ENCODE measurements at regions not wholly inside any gene's neighbourhood (a gene's known extent, or its start where the extent isn't known, plus 50 kb on each side); places are given as distances from the start of the nearest gene placed in this dataset.

DNA sequence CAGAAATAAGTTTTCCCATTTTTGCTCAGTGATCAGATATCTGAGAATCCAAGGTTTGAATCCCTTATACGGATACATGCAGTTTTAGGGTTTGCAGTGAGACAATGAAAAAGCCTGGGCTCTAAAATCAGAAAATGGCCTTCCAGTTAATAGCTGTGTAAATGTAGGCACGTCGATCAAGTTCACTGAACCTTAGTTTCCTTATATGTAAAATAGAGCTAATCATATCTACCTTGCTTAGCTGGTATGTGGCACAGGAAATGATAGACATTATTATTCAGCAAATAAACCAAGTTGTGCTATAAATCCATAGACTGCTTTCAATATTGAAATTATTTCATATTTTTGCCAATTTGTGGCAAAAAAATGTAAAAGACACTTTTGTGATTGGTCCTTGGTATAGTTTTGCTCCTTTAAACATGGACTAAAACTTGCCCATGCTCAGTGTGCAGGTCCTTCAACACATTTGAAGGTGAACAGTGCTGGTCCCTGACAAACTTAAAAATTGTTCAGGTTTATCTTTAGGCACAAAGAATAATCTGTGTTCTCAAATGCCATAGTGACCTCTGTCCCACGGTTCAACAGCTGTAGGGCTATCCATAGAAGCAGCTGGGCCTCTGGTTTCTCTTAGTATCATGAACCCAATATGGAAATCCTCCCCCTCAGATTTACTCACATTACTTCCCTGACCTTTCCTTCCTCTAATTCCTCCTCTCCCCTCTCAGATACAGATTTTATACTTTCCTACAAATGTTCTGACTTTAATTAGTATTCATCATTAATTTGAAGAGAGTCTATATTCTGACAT, 51.0 kb downstream of the CCDC54 start:
- DNase-seq (no peak), ATAC-seq (ENCODE audit: low read depth in 2 of 2) (no peak)
- Mint-ChIP-seq H3K27ac (no peak overlapping the region), H3K27me3 (peaks cover 57% of the 10 kb centered on the region), H3K4me1 (peaks cover 7 to 23% (median 12%) of the 10 kb centered on the region in 4 donors), H3K9me3 (peaks cover 0 to 3% (median 0%) of the 10 kb centered on the region in 7 donors), H3K4me3 (peak overlapping the region in 2 of 4 donors; percentile 14 to 27), H3K36me3 (no peaks in the 10 kb centered on the region)
- no peaks in the 10 kb centered on the region for H3K36me3 ChIP-seq (ENCODE audit: control insufficient read depth, insufficient read depth, low read length)
- peaks cover 23% of the 10 kb centered on the region for H3K4me1 ChIP-seq (ENCODE audit: control insufficient read depth, insufficient read depth, low read length, poor library complexity, severe bottlenecking)
- H3K4me3 ChIP-seq (ENCODE audit: low read depth, low read length), result no peak overlapping the region
- no peaks in the 10 kb centered on the region for H3K9me3 ChIP-seq (ENCODE audit: control insufficient read depth in 2 of 2, low read length in 2 of 2)
- H3K27ac ChIP-seq (ENCODE audit: insufficient read depth, low read length, poor library complexity, severe bottlenecking), result no peak overlapping the region
- H3K27me3 ChIP-seq (ENCODE audit: control insufficient read depth, insufficient read depth, low read length), result peaks cover 20% of the 10 kb centered on the region

DNA sequence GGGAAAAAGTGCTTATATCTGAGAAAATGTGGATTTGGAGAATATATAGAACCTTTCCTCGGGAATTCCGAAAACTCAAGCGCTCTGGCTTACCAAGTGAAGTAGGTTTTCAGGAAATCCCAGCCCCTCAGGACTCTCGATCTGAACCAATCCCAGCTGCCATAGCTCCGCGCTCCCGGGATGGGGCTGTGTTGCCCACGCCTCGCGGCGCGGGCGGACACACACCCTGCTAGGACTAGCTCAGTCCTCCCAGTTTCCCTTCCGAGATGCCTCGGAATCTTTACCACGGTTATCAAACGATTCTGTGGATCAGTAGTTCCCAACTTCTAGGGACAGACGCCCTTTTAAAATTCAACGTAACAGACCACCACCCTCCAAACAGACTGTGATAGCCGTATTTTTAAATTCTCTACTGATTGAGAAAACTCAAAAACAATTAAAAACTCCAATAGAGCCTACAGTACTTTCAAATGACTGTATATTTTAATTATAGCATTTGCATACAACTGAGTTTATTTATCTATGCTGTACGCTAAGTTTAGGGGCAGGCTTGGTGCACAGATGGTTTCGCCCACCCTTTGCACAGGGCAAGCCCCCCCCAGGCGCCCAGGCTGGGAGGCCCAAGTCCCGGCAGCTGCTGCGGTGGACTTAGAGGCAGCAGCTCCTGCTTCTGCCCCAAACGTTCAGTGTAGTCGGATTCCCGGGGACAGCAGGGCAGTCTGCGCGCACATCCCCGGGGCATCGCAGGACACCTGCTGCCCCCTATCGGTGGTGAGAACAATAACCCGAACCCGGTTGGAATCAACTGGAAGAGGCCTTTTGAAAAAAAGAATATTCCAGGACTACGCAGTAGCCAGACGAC, 52.3 kb downstream of the CCDC54 start:
- DNase-seq (peak; percentile 13 to 59 (median 53)), ATAC-seq (ENCODE audit: low read depth in 2 of 2) (peak; percentile 45 to 50)
- Histone ChIP-seq H3K27me3 (ENCODE audit: control insufficient read depth, insufficient read depth, low read length) (peaks cover 20% of the 10 kb centered on the region), H3K36me3 (ENCODE audit: control insufficient read depth, insufficient read depth, low read length) (no peaks in the 10 kb centered on the region), H3K4me3 (ENCODE audit: low read depth, low read length) (peak overlapping the region; percentile 61), H3K4me1 (ENCODE audit: control insufficient read depth, insufficient read depth, low read length, poor library complexity, severe bottlenecking) (peaks cover 23% of the 10 kb centered on the region), H3K27ac (ENCODE audit: insufficient read depth, low read length, poor library complexity, severe bottlenecking) (no peak overlapping the region), H3K9me3 (ENCODE audit: control insufficient read depth in 2 of 2, low read length in 2 of 2) (no peaks in the 10 kb centered on the region)
- peaks cover 0 to 3% (median 0%) of the 10 kb centered on the region in 7 donors for H3K9me3 Mint-ChIP-seq
- H3K36me3 Mint-ChIP-seq, result no peaks in the 10 kb centered on the region
- peaks cover 7 to 23% (median 14%) of the 10 kb centered on the region in 4 donors for H3K4me1 Mint-ChIP-seq
- H3K4me3 Mint-ChIP-seq, result peak overlapping the region; percentile 21 to 89 (median 83)
- H3K27ac Mint-ChIP-seq, result peak overlapping the region in 1 of 3 donors; percentile 75
- H3K27me3 Mint-ChIP-seq, result peaks cover 70% of the 10 kb centered on the region

DNA sequence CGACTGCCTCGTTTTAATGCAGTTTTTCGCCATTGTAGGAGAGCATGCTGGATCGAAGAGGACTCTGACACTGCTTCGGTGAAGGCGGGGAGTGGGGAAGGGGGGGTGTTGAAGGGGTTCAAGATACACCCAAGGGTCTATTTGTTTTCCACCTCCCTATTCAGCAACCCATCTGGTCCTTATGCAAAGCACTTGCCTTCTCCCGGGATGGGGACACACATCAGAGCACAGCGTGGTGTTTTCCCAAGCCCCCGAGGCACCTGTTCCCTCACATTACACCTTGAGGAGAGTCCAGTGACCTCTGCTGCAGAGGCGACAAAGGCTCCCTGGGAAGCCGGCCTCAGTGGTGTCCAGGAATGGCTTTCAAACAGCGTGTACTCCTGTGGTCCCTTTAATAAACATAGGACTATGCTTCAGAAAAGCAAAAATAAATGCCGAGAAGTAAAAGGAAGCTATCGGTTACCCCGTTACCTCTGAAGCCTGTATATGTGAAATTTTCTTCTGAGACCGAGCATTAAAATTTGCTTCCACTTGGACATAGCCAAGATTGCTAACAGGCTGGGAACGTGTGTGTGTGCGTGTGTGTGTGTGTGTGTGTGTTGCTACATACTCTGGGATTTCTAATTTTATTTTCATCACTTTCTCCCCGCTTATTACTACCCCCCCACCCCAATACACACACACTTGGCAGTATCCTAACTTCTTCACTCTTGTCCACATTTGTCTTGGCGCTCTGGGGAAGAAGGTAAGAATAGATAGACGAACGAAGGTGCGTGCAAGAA, 53.2 kb downstream of the CCDC54 start:
- DNase-seq, result peak in 2 of 3 donors; percentile 7 to 16
- Mint-ChIP-seq H3K4me3 (peak overlapping the region; percentile 40 to 89 (median 83)), H3K4me1 (peaks cover 7 to 23% (median 14%) of the 10 kb centered on the region in 4 donors), H3K9me3 (peaks cover 0 to 3% (median 0%) of the 10 kb centered on the region in 7 donors), H3K27ac (peak overlapping the region; percentile 75 to 91 (median 76)), H3K36me3 (no peaks in the 10 kb centered on the region), H3K27me3 (peaks cover 70% of the 10 kb centered on the region)
- Histone ChIP-seq H3K9me3 (ENCODE audit: control insufficient read depth in 2 of 2, low read length in 2 of 2) (no peaks in the 10 kb centered on the region), H3K27me3 (ENCODE audit: control insufficient read depth, insufficient read depth, low read length) (peaks cover 25% of the 10 kb centered on the region), H3K4me1 (ENCODE audit: control insufficient read depth, insufficient read depth, low read length, poor library complexity, severe bottlenecking) (peaks cover 23% of the 10 kb centered on the region), H3K36me3 (ENCODE audit: control insufficient read depth, insufficient read depth, low read length) (no peaks in the 10 kb centered on the region), H3K4me3 (ENCODE audit: low read depth, low read length) (peak overlapping the region; percentile 61), H3K27ac (ENCODE audit: insufficient read depth, low read length, poor library complexity, severe bottlenecking) (no peak overlapping the region)
- ATAC-seq (ENCODE audit: low read depth in 2 of 2), result peak in 1 of 2 donors; percentile 2

DNA sequence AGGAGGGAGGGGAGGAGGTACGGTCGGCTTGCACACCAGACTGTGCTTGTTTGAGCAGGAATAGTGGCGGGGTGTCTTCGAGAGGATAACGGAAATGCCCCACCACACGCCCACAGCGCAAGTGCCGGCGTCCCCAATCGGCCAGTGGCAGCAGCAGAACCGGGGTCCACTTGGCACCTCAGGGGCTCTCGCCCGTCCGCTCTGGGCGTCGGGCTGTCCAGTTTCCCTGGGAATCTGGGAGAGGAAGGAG, 53.7 kb downstream of the CCDC54 start:
- peaks cover 65% of the 10 kb centered on the region for H3K27me3 Mint-ChIP-seq
- peaks cover 23% of the 10 kb centered on the region for H3K4me1 ChIP-seq (ENCODE audit: control insufficient read depth, insufficient read depth, low read length, poor library complexity, severe bottlenecking)
- no peaks in the 10 kb centered on the region for H3K36me3 Mint-ChIP-seq
- peak overlapping the region; percentile 75 to 91 (median 76) for H3K27ac Mint-ChIP-seq
- peak overlapping the region; percentile 40 to 89 (median 83) for H3K4me3 Mint-ChIP-seq
- peak overlapping the region; percentile 61 for H3K4me3 ChIP-seq (ENCODE audit: low read depth, low read length)
- no peak overlapping the region for H3K27ac ChIP-seq (ENCODE audit: insufficient read depth, low read length, poor library complexity, severe bottlenecking)
- DNase-seq (peak in 2 of 3 donors; percentile 25 to 60), ATAC-seq (ENCODE audit: low read depth in 2 of 2) (peak; percentile 26 to 29)
- H3K27me3 ChIP-seq (ENCODE audit: control insufficient read depth, insufficient read depth, low read length), result peaks cover 23% of the 10 kb centered on the region
- H3K9me3 Mint-ChIP-seq, result peaks cover 0 to 3% (median 0%) of the 10 kb centered on the region in 7 donors
- peaks cover 7 to 23% (median 14%) of the 10 kb centered on the region in 4 donors for H3K4me1 Mint-ChIP-seq
- H3K36me3 ChIP-seq (ENCODE audit: control insufficient read depth, insufficient read depth, low read length), result no peaks in the 10 kb centered on the region
- no peaks in the 10 kb centered on the region for H3K9me3 ChIP-seq (ENCODE audit: control insufficient read depth in 2 of 2, low read length in 2 of 2)

DNA sequence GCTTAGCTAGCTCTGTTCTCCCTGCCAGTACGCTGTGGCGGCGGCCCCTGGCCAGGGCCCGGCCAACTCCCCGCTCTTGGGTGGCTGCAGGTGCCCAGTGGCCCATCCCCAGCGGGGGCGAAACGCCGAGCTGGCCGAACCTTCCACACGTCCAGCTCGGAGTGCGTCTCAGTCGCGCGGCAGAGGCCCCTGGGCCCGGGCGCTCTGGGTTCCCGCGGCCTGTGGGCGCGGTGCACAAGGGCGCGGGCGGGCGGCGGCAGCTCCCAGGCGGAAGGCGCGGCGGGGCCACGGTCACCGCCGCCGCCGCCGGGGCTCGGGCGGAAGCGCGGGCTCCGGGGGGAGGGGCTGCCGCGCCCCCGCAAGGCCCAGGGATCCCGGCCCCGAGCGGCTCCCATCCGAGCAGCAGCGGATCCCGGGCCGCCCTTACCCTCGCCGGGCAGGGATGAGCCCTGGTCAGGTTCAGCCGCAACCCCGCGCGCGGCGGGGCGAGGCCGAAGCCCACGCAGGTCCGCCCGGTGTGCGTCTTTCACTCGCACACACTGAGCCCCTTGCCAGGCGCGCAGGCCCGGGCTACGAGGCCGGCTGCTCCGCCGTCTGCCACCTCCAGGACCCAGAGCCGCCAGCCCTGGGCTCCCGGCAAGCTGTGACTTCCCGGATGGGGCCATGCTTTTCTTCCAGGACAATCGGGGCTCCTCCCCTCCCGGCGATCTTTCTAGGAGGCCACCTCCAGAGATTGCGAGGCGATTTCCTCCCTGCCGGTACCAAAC, 54.2 kb downstream of the CCDC54 start:
- Histone ChIP-seq H3K27ac (ENCODE audit: insufficient read depth, low read length, poor library complexity, severe bottlenecking) (no peak overlapping the region), H3K27me3 (ENCODE audit: control insufficient read depth, insufficient read depth, low read length) (peaks cover 22% of the 10 kb centered on the region), H3K9me3 (ENCODE audit: control insufficient read depth in 2 of 2, low read length in 2 of 2) (no peaks in the 10 kb centered on the region), H3K4me3 (ENCODE audit: low read depth, low read length) (peak overlapping the region; percentile 76), H3K36me3 (ENCODE audit: control insufficient read depth, insufficient read depth, low read length) (no peaks in the 10 kb centered on the region), H3K4me1 (ENCODE audit: control insufficient read depth, insufficient read depth, low read length, poor library complexity, severe bottlenecking) (peaks cover 23% of the 10 kb centered on the region)
- peaks cover 64% of the 10 kb centered on the region for H3K27me3 Mint-ChIP-seq
- ATAC-seq (ENCODE audit: low read depth in 2 of 2) (peak; percentile 61 to 62), DNase-seq (peak in 2 of 3 donors; percentile 36 to 61)
- no peaks in the 10 kb centered on the region for H3K36me3 Mint-ChIP-seq
- H3K4me3 Mint-ChIP-seq, result peak overlapping the region; percentile 87 to 96 (median 90)
- peaks cover 7 to 23% (median 14%) of the 10 kb centered on the region in 4 donors for H3K4me1 Mint-ChIP-seq
- peak overlapping the region in 2 of 3 donors; percentile 55 to 83 for H3K27ac Mint-ChIP-seq
- H3K9me3 Mint-ChIP-seq, result peaks cover 0 to 3% (median 0%) of the 10 kb centered on the region in 7 donors

DNA sequence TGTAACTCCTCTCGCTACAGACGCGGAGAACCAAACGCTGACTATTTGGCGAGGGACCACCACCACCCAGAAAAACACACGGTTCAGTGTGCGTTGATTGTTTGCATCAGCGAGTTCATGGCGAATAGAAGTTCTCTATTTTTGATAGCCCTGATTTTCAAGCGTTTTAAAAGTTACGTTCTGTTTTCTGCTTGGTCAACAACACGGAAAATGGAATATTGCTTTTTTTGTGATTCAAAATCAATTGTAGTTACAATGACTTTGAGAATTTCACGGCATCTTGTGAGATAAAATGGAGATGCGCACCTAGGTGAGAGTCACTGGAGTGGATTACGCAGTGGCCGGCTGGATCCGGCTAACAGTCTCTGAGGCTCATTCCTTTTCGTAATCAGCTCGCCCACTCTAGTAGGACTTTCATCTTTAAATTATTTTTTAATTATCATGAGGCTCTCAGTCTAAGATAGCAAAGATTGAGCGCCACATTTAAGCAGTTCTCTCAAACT, 54.8 kb downstream of the CCDC54 start:
- H3K27ac ChIP-seq (ENCODE audit: insufficient read depth, low read length, poor library complexity, severe bottlenecking), result no peak overlapping the region
- peaks cover 22% of the 10 kb centered on the region for H3K27me3 ChIP-seq (ENCODE audit: control insufficient read depth, insufficient read depth, low read length)
- Mint-ChIP-seq H3K4me3 (peak overlapping the region; percentile 87 to 96 (median 90)), H3K27me3 (peaks cover 64% of the 10 kb centered on the region), H3K9me3 (peaks cover 0 to 3% (median 0%) of the 10 kb centered on the region in 7 donors), H3K27ac (peak overlapping the region in 2 of 3 donors; percentile 55 to 83), H3K36me3 (no peaks in the 10 kb centered on the region), H3K4me1 (peaks cover 7 to 23% (median 14%) of the 10 kb centered on the region in 4 donors)
- ATAC-seq (ENCODE audit: low read depth in 2 of 2) (peak in 1 of 2 donors; percentile 4), DNase-seq (no peak)
- peak overlapping the region; percentile 76 for H3K4me3 ChIP-seq (ENCODE audit: low read depth, low read length)
- no peaks in the 10 kb centered on the region for H3K9me3 ChIP-seq (ENCODE audit: control insufficient read depth in 2 of 2, low read length in 2 of 2)
- H3K4me1 ChIP-seq (ENCODE audit: control insufficient read depth, insufficient read depth, low read length, poor library complexity, severe bottlenecking), result peaks cover 23% of the 10 kb centered on the region
- no peaks in the 10 kb centered on the region for H3K36me3 ChIP-seq (ENCODE audit: control insufficient read depth, insufficient read depth, low read length)
